ENCODE measurements at regions not wholly inside any gene's neighbourhood (a gene's known extent, or its start where the extent isn't known, plus 50 kb on each side); places are given as distances from the start of the nearest gene placed in this dataset.
"Not testable (repeated sequence)": the region's sequence is repeated elsewhere in the genome, so short reads cannot be mapped to it uniquely, and the experiment has no call there.

GRCh38 chr1:222470252-222470805, 77.6 kb downstream of the HHIPL2 start:
- H3K4me3 ChIP-seq (ENCODE audit: control insufficient read depth, low read depth, low read length); DNase-seq (ENCODE audit: low read depth): not testable (repeated sequence)

- TF ChIP-seq CTCF (IDR thresholded peaks at IDR 0.05; ENCODE audit: control insufficient read depth, insufficient read depth, low read depth, low read length, missing control alignments), result no peak
- no peak overlapping the region for H3K4me3 ChIP-seq (ENCODE audit: control insufficient read depth, low read depth, low read length)
- DNase-seq (ENCODE audit: low read depth), result no peak
Measured at GRCh38 chr1:222466150-222466865, 81.6 kb downstream of the HHIPL2 start.

GRCh38 chr1:222465211-222466041, 82.5 kb downstream of the HHIPL2 start:
- peak; percentile 79 for TF ChIP-seq CTCF (IDR thresholded peaks at IDR 0.05; ENCODE audit: control insufficient read depth, insufficient read depth, low read depth, low read length, missing control alignments)
- peak; percentile 79 for DNase-seq (ENCODE audit: low read depth)
- H3K4me3 ChIP-seq (ENCODE audit: control insufficient read depth, low read depth, low read length), result peak overlapping the region; percentile 52

- DNase-seq (ENCODE audit: low read depth), result peak; percentile 43
- no peak for TF ChIP-seq CTCF (IDR thresholded peaks at IDR 0.05; ENCODE audit: control insufficient read depth, insufficient read depth, low read depth, low read length, missing control alignments)
- H3K4me3 ChIP-seq (ENCODE audit: control insufficient read depth, low read depth, low read length), result peak overlapping the region; percentile 52
Measured at GRCh38 chr1:222464841-222465210, 83.1 kb downstream of the HHIPL2 start.

- no peak overlapping the region for H3K4me3 ChIP-seq (ENCODE audit: control insufficient read depth, low read depth, low read length)
- no peak for TF ChIP-seq CTCF (IDR thresholded peaks at IDR 0.05; ENCODE audit: control insufficient read depth, insufficient read depth, low read depth, low read length, missing control alignments)
- no peak for DNase-seq (ENCODE audit: low read depth)
Measured at GRCh38 chr1:222463059-222463730, 84.7 kb downstream of the HHIPL2 start.

GRCh38 chr1:222462601-222463000, 85.3 kb downstream of the HHIPL2 start:
- no peak for TF ChIP-seq CTCF (IDR thresholded peaks at IDR 0.05; ENCODE audit: control insufficient read depth, insufficient read depth, low read depth, low read length, missing control alignments)
- H3K4me3 ChIP-seq (ENCODE audit: control insufficient read depth, low read depth, low read length), result no peak overlapping the region
- DNase-seq (ENCODE audit: low read depth), result no peak

Data from AG09309 (cell line).